Neuronal stem cell (in vitro differentiated cells): ENCODE measurements at regions not wholly inside any gene's neighbourhood (a gene's known extent, or its start where the extent isn't known, plus 50 kb on each side); places are given as distances from the start of the nearest gene placed in this dataset.
"Not testable (repeated sequence)": the region's sequence is repeated elsewhere in the genome, so short reads cannot be mapped to it uniquely, and the experiment has no call there.

Experiments used
- DNase-seq: peaks from one replicate; pipeline ENCODE4 v3.0.0-alpha.2; 2013; ENCODE audit warnings: low spot score
- H2AFZ ChIP-seq: one replicate; pipeline ENCODE4 v1.6.1; 2013; ENCODE audit warnings: mild to moderate bottlenecking, low read length, inconsistent platforms
- H2AK5ac ChIP-seq: 2 replicates; pipeline ENCODE4 v1.6.1; 2013; ENCODE audit warnings: low read depth, mild to moderate bottlenecking, inconsistent platforms, low read length, moderate library complexity, mixed read lengths
- H2BK120ac ChIP-seq: 2 replicates; pipeline ENCODE4 v1.6.1; 2013; ENCODE audit warnings: low read depth, mild to moderate bottlenecking, inconsistent platforms, low read length, moderate library complexity, mixed read lengths
- H2BK12ac ChIP-seq: one replicate; pipeline ENCODE4 v1.6.1; 2013; ENCODE audit warnings: low read length, inconsistent platforms
- H2BK15ac ChIP-seq: 2 replicates; pipeline ENCODE4 v1.6.1; 2013; ENCODE audit warnings: mild to moderate bottlenecking, low read length, inconsistent platforms, mixed read lengths
- H2BK5ac ChIP-seq: one replicate; pipeline ENCODE4 v1.6.1; 2013; ENCODE audit warnings: inconsistent platforms, mild to moderate bottlenecking, low read length, moderate library complexity
- H3K14ac ChIP-seq: one replicate; pipeline ENCODE4 v1.6.1; 2013; ENCODE audit warnings: low read length, inconsistent platforms
- H3K18ac ChIP-seq: 2 replicates; pipeline ENCODE4 v1.6.1; 2013; ENCODE audit warnings: low read length, inconsistent platforms
- H3K23ac ChIP-seq: 2 replicates; pipeline ENCODE4 v1.6.1; 2013; ENCODE audit warnings: low read depth, mild to moderate bottlenecking, mixed read lengths, low read length, inconsistent platforms; ENCODE audit not compliant: poor library complexity
- H3K27ac ChIP-seq: replicated peaks from 3 replicates; pipeline ENCODE4 v1.5.1; 2013; ENCODE audit warnings: low read length, inconsistent platforms
- H3K27me3 ChIP-seq, 3 experiments: 2 replicates each; pipeline ENCODE4 v1.6.1; 2013; ENCODE audit warnings: low read length in 3 of 3, mild to moderate bottlenecking in 2 of 3, inconsistent platforms in 1 of 3, low read depth in 1 of 3, mixed read lengths in 1 of 3, moderate library complexity in 1 of 3; ENCODE audit not compliant: control insufficient read depth in 3 of 3, insufficient read depth in 3 of 3
- H3K36me3 ChIP-seq, 2 donors: replicated peaks in 1 of 2; 2 replicates each; pipeline ENCODE4 v1.6.1; 2013; ENCODE audit warnings: low read length in 2 of 2; ENCODE audit not compliant: control insufficient read depth in 2 of 2, insufficient read depth in 2 of 2
- H3K4ac ChIP-seq: 2 replicates; pipeline ENCODE4 v1.6.1; 2013; ENCODE audit warnings: inconsistent platforms, mild to moderate bottlenecking, low read length, moderate library complexity
- H3K4me1 ChIP-seq, 2 donors: 1 replicate in 1 of 2; 2 replicates in 1 of 2; pipeline ENCODE4 v1.6.1; 2013; ENCODE audit warnings: low read length in 2 of 2, low read depth in 1 of 2; ENCODE audit not compliant: control insufficient read depth in 2 of 2, insufficient read depth in 1 of 2
- H3K4me2 ChIP-seq: one replicate; pipeline ENCODE4 v1.6.1; 2013; ENCODE audit warnings: mild to moderate bottlenecking, low read length, inconsistent platforms; ENCODE audit not compliant: insufficient read depth, poor library complexity, severe bottlenecking
- H3K4me3 ChIP-seq, 2 donors: 2 replicates each; pipeline ENCODE4 v1.5.1; 2013; ENCODE audit warnings: low read length in 2 of 2, mild to moderate bottlenecking in 2 of 2, inconsistent platforms in 1 of 2, moderate library complexity in 1 of 2
- H3K79me1 ChIP-seq: one replicate; pipeline ENCODE4 v1.6.1; 2013; ENCODE audit warnings: low read depth, mild to moderate bottlenecking, inconsistent platforms, low read length, moderate library complexity
- H3K9ac ChIP-seq: one replicate; pipeline ENCODE4 v1.6.1; 2013; ENCODE audit warnings: mild to moderate bottlenecking, low read depth, low read length, inconsistent platforms; ENCODE audit not compliant: poor library complexity
- H3K9me3 ChIP-seq, 2 donors: replicated peaks in 1 of 2; 2 replicates each; pipeline versions ENCODE3 to v1.6.1; 2013; ENCODE audit warnings: low read length in 2 of 2, mild to moderate bottlenecking in 2 of 2, inconsistent platforms in 1 of 2, low read depth in 1 of 2, mixed read lengths in 1 of 2, moderate library complexity in 1 of 2; ENCODE audit not compliant: control insufficient read depth in 2 of 2, insufficient read depth in 1 of 2
- H4K8ac ChIP-seq: one replicate; pipeline ENCODE4 v1.6.1; 2013; ENCODE audit warnings: low read depth, mild to moderate bottlenecking, inconsistent platforms, low read length, moderate library complexity
- H4K91ac ChIP-seq: one replicate; pipeline ENCODE4 v1.6.1; 2013; ENCODE audit warnings: low read length, low read depth, mild to moderate bottlenecking, inconsistent platforms; ENCODE audit not compliant: poor library complexity
- WGBS, 2 donors: extraction: QIAGEN DNeasy Blood & Tissue Kit; methylation state at CpG; one replicate each; pipeline ENCODE4 v1.1.7; 2013; ENCODE audit warnings: missing lambda C conversion rate in 2 of 2, mixed read lengths in 1 of 2; ENCODE audit not compliant: insufficient read length in 2 of 2, insufficient replicate concordance in 1 of 2; ENCODE audit errors: extremely low coverage in 2 of 2; 5-methylcytosine and 5-hydroxymethylcytosine counted together

- Histone ChIP-seq H3K14ac (no peak overlapping the region), H3K9ac (no peak overlapping the region), H2BK12ac (no peak overlapping the region), H3K18ac (no peak overlapping the region), H3K9me3 (peaks cover 0 to 2% of the 10 kb centered on the region in 2 donors), H3K36me3 (no peaks in the 10 kb centered on the region), H2AFZ (peak overlapping the region; percentile 72), H2BK15ac (no peak overlapping the region), H3K27ac (no peak overlapping the region), H4K8ac (no peak overlapping the region), H3K79me1 (no peaks in the 10 kb centered on the region), H3K4me3 (peak overlapping the region in 1 of 2 donors; percentile 73), H2AK5ac (no peak overlapping the region), H3K4me1 (no peaks in the 10 kb centered on the region), H4K91ac (no peak overlapping the region), H2BK5ac (no peak overlapping the region), H3K4ac (no peak overlapping the region), H3K23ac (no peak overlapping the region), H2BK120ac (no peak overlapping the region), H3K27me3 (no peaks in the 10 kb centered on the region), H3K4me2 (peak overlapping the region; percentile 34)
- DNase-seq = peak; percentile 46
- no CpG with 5 or more reads among the region's 24 CpGs for WGBS, 2 donors
Measured at GRCh38 chr2:153287109-153287801, 191.3 kb downstream of the RPRM start.

GRCh38 chr2:153268941-153269461 lies 209.6 kb downstream of the RPRM start:
- Histone ChIP-seq H3K27ac (no peak overlapping the region), H3K36me3 (no peaks in the 10 kb centered on the region), H4K8ac (no peak overlapping the region), H2AFZ (no peak overlapping the region), H3K4ac (no peak overlapping the region), H3K23ac (no peak overlapping the region), H2BK15ac (no peak overlapping the region), H3K4me1 (no peaks in the 10 kb centered on the region), H3K4me2 (no peak overlapping the region), H3K9me3 (no peaks in the 10 kb centered on the region), H3K18ac (no peak overlapping the region), H4K91ac (no peak overlapping the region), H2BK120ac (no peak overlapping the region), H3K9ac (no peak overlapping the region), H2BK12ac (no peak overlapping the region), H2AK5ac (no peak overlapping the region), H3K14ac (no peak overlapping the region), H2BK5ac (no peak overlapping the region), H3K27me3 (no peaks in the 10 kb centered on the region), H3K4me3 (no peak overlapping the region), H3K79me1 (no peaks in the 10 kb centered on the region)
- DNase-seq = no peak

- H3K14ac ChIP-seq, H3K23ac ChIP-seq, H3K4me2 ChIP-seq, H2BK15ac ChIP-seq, H3K18ac ChIP-seq, H2BK5ac ChIP-seq, H2BK120ac ChIP-seq, H3K4me1 ChIP-seq, DNase-seq, H4K8ac ChIP-seq, H3K27me3 ChIP-seq, H3K36me3 ChIP-seq, H4K91ac ChIP-seq, H2AFZ ChIP-seq, H2AK5ac ChIP-seq, H3K79me1 ChIP-seq, H3K9me3 ChIP-seq, H3K4ac ChIP-seq, H3K9ac ChIP-seq, H3K27ac ChIP-seq, H3K4me3 ChIP-seq, H2BK12ac ChIP-seq: not testable (repeated sequence)
- WGBS, 2 donors = no CpG with 5 or more reads among the region's 18 CpGs
Measured at GRCh38 chr2:153256876-153257275, 221.7 kb downstream of the RPRM start.

DNA sequence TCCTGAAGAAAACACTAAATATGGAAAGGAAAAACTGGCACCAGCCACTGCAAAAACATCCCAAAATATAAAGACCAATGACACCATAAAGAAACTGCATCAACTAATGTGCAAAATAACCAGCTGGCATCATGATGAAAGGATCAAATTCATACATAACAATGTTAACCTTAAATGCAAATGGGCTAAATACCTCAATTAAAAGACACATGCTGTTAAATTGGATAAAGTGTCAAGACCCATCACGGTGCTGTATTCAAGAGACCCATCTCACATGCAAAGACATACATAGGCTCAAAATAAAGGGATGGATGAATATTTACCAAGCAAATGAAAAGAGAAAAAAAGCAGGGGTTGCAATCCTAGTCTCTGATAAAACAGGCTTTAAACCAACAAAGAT lies 231.9 kb downstream of the RPRM start:
- H3K27me3 ChIP-seq, H3K9me3 ChIP-seq, H2AFZ ChIP-seq, H4K91ac ChIP-seq, H3K36me3 ChIP-seq, H2BK15ac ChIP-seq, H3K4me1 ChIP-seq, H2BK120ac ChIP-seq, H3K23ac ChIP-seq, DNase-seq, H3K4ac ChIP-seq, H3K18ac ChIP-seq, H3K79me1 ChIP-seq, H3K27ac ChIP-seq, H3K4me3 ChIP-seq, H3K9ac ChIP-seq, H2BK5ac ChIP-seq, H3K4me2 ChIP-seq, H3K14ac ChIP-seq, H2AK5ac ChIP-seq, H2BK12ac ChIP-seq, H4K8ac ChIP-seq: not testable (repeated sequence)
- WGBS, 2 donors = no CpG with 5 or more reads among the region's 1 CpG
